ENCODE measurements at regions not wholly inside any gene's neighbourhood (a gene's known extent, or its start where the extent isn't known, plus 50 kb on each side); places are given as distances from the start of the nearest gene placed in this dataset.

DNA sequence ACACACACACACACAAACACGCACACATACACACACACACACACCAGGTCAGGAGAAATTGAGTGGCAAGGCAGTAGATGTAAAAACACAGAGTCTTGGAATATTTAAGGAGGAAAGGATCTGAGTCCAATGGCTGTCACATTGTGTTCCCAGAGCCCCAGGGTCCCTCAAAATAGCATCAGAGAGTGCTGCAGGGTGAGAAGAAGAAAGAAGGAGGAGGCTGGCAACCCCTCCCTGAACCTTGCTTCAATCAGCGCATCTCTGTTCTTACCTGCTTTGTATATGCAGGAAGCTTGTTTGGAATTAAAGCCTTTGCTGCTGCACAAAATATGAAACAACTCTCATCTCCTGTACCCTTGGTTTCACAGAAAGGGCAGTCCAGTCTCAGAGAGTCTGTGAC is 406.5 kb downstream of the MIAT start:
- no peak for TF ChIP-seq CTCF (IDR thresholded peaks at IDR 0.05; ENCODE audit: low read depth, low read length)
- TF ChIP-seq POLR2A (IDR thresholded peaks at IDR 0.05; ENCODE audit: extremely low read depth, insufficient read length), result no peak
- TF ChIP-seq MAX (IDR thresholded peaks at IDR 0.05; ENCODE audit: low read depth, low read length), result no peak
- no peak for TF ChIP-seq MYC (IDR thresholded peaks at IDR 0.05; ENCODE audit: low read depth, low read length)

Measured in NB4 (cell line).